Breast epithelium (tissue), 4 donors: ENCODE measurements at regions not wholly inside any gene's neighbourhood (a gene's known extent, or its start where the extent isn't known, plus 50 kb on each side); places are given as distances from the start of the nearest gene placed in this dataset.
A peak's percentile ranks its signal among the peaks of the same experiment; 100 is the strongest.

Experiments used
- DNase-seq, 2 donors: peaks; one replicate each; pipeline ENCODE4 v3.0.0-alpha.2; 2019; ENCODE audit warnings: low spot score in 2 of 2
- H3K27ac ChIP-seq, 2 donors: fragments of 200-600 bp; sonication (generic) in 1 of 2; one replicate each; pipeline ENCODE4 v1.5.1; 2016 to 2019; ENCODE audit warnings: mild to moderate bottlenecking in 1 of 2
- H3K27me3 ChIP-seq, 2 donors: fragments of 200-600 bp; sonication (generic) in 1 of 2; one replicate each; pipeline versions ENCODE4 v1.5.1 to v1.6.0; 2017 to 2019; ENCODE audit warnings: control low read depth in 1 of 2, mild to moderate bottlenecking in 1 of 2
- H3K36me3 ChIP-seq: fragments of 200-600 bp; one replicate; pipeline ENCODE4 v1.5.1; 2019
- H3K4me1 ChIP-seq, 2 donors: fragments of 200-600 bp; sonication (generic); one replicate each; pipeline ENCODE4 v1.5.1; 2016 to 2019; ENCODE audit warnings: control low read depth in 1 of 2
- H3K4me3 ChIP-seq, 3 donors: fragments of 200-600 bp; sonication (generic); 1 replicate in 2 of 3; 2 replicates in 1 of 3; pipeline ENCODE4 v1.5.1; 2016 to 2019; ENCODE audit warnings: mild to moderate bottlenecking in 3 of 3, moderate library complexity in 2 of 3
- H3K9me3 ChIP-seq, 2 donors: fragments of 200-600 bp; sonication (generic) in 1 of 2; one replicate each; pipeline ENCODE4 v1.5.1; 2016 to 2019; ENCODE audit warnings: control low read depth in 1 of 2
- CTCF ChIP-seq, 3 donors: fragments of 450-650 bp; IDR thresholded peaks; one replicate each; pipeline ENCODE4 v1.5.1; 2016 to 2017; ENCODE audit warnings: antibody characterized with exemption in 3 of 3, mild to moderate bottlenecking in 3 of 3, moderate library complexity in 3 of 3
- POLR2A ChIP-seq: fragments of 450-650 bp; IDR thresholded peaks from one replicate; pipeline ENCODE4 v1.6.1; 2016; ENCODE audit warnings: antibody characterized with exemption, mild to moderate bottlenecking, moderate library complexity
- POLR2AphosphoS5 ChIP-seq, 3 donors: sonication (generic); formaldehyde crosslinking; IDR thresholded peaks; one replicate each; pipeline ENCODE4 v1.6.1; 2017; ENCODE audit warnings: antibody characterized with exemption in 3 of 3
- intact Hi-C: fragments of 100-400 bp; cut with DNase I; formaldehyde crosslinking; loops from one replicate; pipeline ENCODE4 v1.15.1; 2023; ENCODE audit warnings: low total_unique reads

- H3K27me3 ChIP-seq, result no peaks in the 10 kb centered on the region
- TF ChIP-seq CTCF (IDR thresholded peaks at IDR 0.05), result no peak
- TF ChIP-seq POLR2A, result no peak
- no peak for TF ChIP-seq POLR2AphosphoS5 (IDR thresholded peaks at IDR 0.05)
- no peaks in the 10 kb centered on the region for H3K36me3 ChIP-seq
- no peaks in the 10 kb centered on the region for H3K9me3 ChIP-seq
- intact Hi-C loops, result no loop called here
- no peaks in the 10 kb centered on the region for H3K4me1 ChIP-seq
- H3K27ac ChIP-seq, result no peak overlapping the region
- DNase-seq, result no peak
- H3K4me3 ChIP-seq, result no peak overlapping the region
Observed at GRCh38 chr11:95360377-95361075, 129.5 kb upstream of the SESN3 start.

GRCh38 chr11:95359756-95360155, 128.8 kb upstream of the SESN3 start:
- TF ChIP-seq POLR2A (no peak), POLR2AphosphoS5 (IDR thresholded peaks at IDR 0.05) (no peak)
- H3K36me3 ChIP-seq, result no peaks in the 10 kb centered on the region
- H3K9me3 ChIP-seq, result no peaks in the 10 kb centered on the region
- intact Hi-C loops, result no loop called here
- no peaks in the 10 kb centered on the region for H3K4me1 ChIP-seq
- H3K27me3 ChIP-seq, result no peaks in the 10 kb centered on the region
- no peak for DNase-seq
- peak overlapping the region; percentile 14 to 62 for H3K27ac ChIP-seq
- no peak overlapping the region for H3K4me3 ChIP-seq

- H3K36me3 ChIP-seq, result no peaks in the 10 kb centered on the region
- peak overlapping the region; percentile 14 to 62 for H3K27ac ChIP-seq
- intact Hi-C loops, result no loop called here
- H3K27me3 ChIP-seq, result no peaks in the 10 kb centered on the region
- DNase-seq, result no peak
- H3K9me3 ChIP-seq, result no peaks in the 10 kb centered on the region
- H3K4me3 ChIP-seq, result no peak overlapping the region
- no peaks in the 10 kb centered on the region for H3K4me1 ChIP-seq
- TF ChIP-seq POLR2A (no peak), CTCF (IDR thresholded peaks at IDR 0.05) (no peak), POLR2AphosphoS5 (IDR thresholded peaks at IDR 0.05) (no peak)
Observed at GRCh38 chr11:95359341-95359663, 128.3 kb upstream of the SESN3 start.

- peak in 1 of 2 donors; percentile 71 for DNase-seq
Observed at GRCh38 chr11:95358511-95359340, 127.7 kb upstream of the SESN3 start.

GRCh38 chr11:95354304-95354703, 123.3 kb upstream of the SESN3 start:
- TF ChIP-seq POLR2AphosphoS5 (IDR thresholded peaks at IDR 0.05) (no peak), CTCF (IDR thresholded peaks at IDR 0.05) (no peak), POLR2A (no peak)
- no peak overlapping the region for H3K27ac ChIP-seq
- intact Hi-C loops, result no loop called here
- no peaks in the 10 kb centered on the region for H3K9me3 ChIP-seq
- H3K27me3 ChIP-seq, result no peaks in the 10 kb centered on the region
- no peaks in the 10 kb centered on the region for H3K4me1 ChIP-seq
- H3K36me3 ChIP-seq, result no peaks in the 10 kb centered on the region
- no peak overlapping the region for H3K4me3 ChIP-seq
- DNase-seq, result no peak

More at GRCh38 chr11:95358511-95359340, 127.7 kb upstream of the SESN3 start:
- no peaks in the 10 kb centered on the region for H3K27me3 ChIP-seq
- no peak overlapping the region for H3K4me3 ChIP-seq
- no peaks in the 10 kb centered on the region for H3K9me3 ChIP-seq
- intact Hi-C loops, result no loop called here
- H3K27ac ChIP-seq, result peak overlapping the region; percentile 14 to 35
- H3K36me3 ChIP-seq, result no peaks in the 10 kb centered on the region
- TF ChIP-seq POLR2AphosphoS5 (IDR thresholded peaks at IDR 0.05), result no peak
- TF ChIP-seq POLR2A, result no peak
- TF ChIP-seq CTCF (IDR thresholded peaks at IDR 0.05), result no peak
- no peaks in the 10 kb centered on the region for H3K4me1 ChIP-seq
